SK-N-SH treated with all-trans-retinoic acid at 6 μM for 48 hours (cell line): ENCODE measurements at regions not wholly inside any gene's neighbourhood (a gene's known extent, or its start where the extent isn't known, plus 50 kb on each side); places are given as distances from the start of the nearest gene placed in this dataset.

Experiments used
- ATAC-seq: fragments of 200-7000 bp; cut with Tn5 transposase; 3 replicates; pipeline ENCODE4 v1.9.1; 2020; ENCODE audit warnings: mild to moderate bottlenecking, moderate library complexity
- ARNTL ChIP-seq: fragments of 450-650 bp; formaldehyde crosslinking; IDR thresholded peaks from 2 replicates; pipeline ENCODE4 v1.5.0; 2020; ENCODE audit warnings: low read depth, mild to moderate bottlenecking, moderate library complexity, borderline replicate concordance
- BACH2 ChIP-seq: fragments of 250-450 bp; sonication (Bioruptor Pico); IDR thresholded peaks from 2 replicates; pipeline ENCODE4 v1.9.0; 2021; ENCODE audit warnings: mild to moderate bottlenecking, borderline replicate concordance
- CSDC2 ChIP-seq: fragments of 250-450 bp; sonication (Bioruptor Pico); IDR thresholded peaks from 2 replicates; pipeline ENCODE4 v1.5.0; 2020; ENCODE audit warnings: mild to moderate bottlenecking, moderate library complexity
- ESRRG ChIP-seq: fragments of 250-450 bp; sonication (Bioruptor Pico); IDR thresholded peaks from 2 replicates; pipeline ENCODE4 v1.6.1; 2021; ENCODE audit warnings: mild to moderate bottlenecking
- GLIS3 ChIP-seq: fragments of 250-450 bp; sonication (Bioruptor Pico); IDR thresholded peaks from 2 replicates; pipeline ENCODE4 v1.5.0; 2020; ENCODE audit warnings: mild to moderate bottlenecking, moderate library complexity
- ISL1 ChIP-seq: fragments of 250-450 bp; sonication (Bioruptor Pico); IDR thresholded peaks from 2 replicates; pipeline ENCODE4 v2.1.2; 2022; ENCODE audit warnings: mild to moderate bottlenecking, moderate library complexity
- OSR1 ChIP-seq: fragments of 250-450 bp; sonication (Bioruptor Pico); IDR thresholded peaks from 2 replicates; pipeline ENCODE4 v1.8.0; 2022; ENCODE audit warnings: moderate library complexity, mild to moderate bottlenecking, inconsistent platforms
- PPARA ChIP-seq: fragments of 250-450 bp; sonication (Bioruptor Pico); IDR thresholded peaks from 2 replicates; pipeline ENCODE4 v1.5.0; 2020; ENCODE audit warnings: mild to moderate bottlenecking, borderline replicate concordance
- RARB ChIP-seq: fragments of 250-450 bp; sonication (Bioruptor Pico); IDR thresholded peaks from 2 replicates; pipeline ENCODE4 v1.8.0; 2021; ENCODE audit warnings: mild to moderate bottlenecking, moderate library complexity
- SNAI2 ChIP-seq: fragments of 250-450 bp; sonication (Bioruptor Pico); IDR thresholded peaks from 2 replicates; pipeline ENCODE4 v1.5.0; 2020; ENCODE audit warnings: mild to moderate bottlenecking, moderate library complexity
- TCF4 ChIP-seq: fragments of 250-450 bp; sonication (Bioruptor Pico); IDR thresholded peaks from 2 replicates; pipeline ENCODE4 v1.8.0; 2021; ENCODE audit warnings: mild to moderate bottlenecking, moderate library complexity, borderline replicate concordance
- TOX ChIP-seq: fragments of 250-450 bp; sonication (Bioruptor Pico); IDR thresholded peaks from 2 replicates; pipeline ENCODE4 v1.8.0; 2021; ENCODE audit warnings: mild to moderate bottlenecking, moderate library complexity, borderline replicate concordance
- ZC3H10 ChIP-seq: fragments of 250-450 bp; sonication (Bioruptor Pico); IDR thresholded peaks from 2 replicates; pipeline ENCODE4 v1.5.1; 2021; ENCODE audit warnings: mild to moderate bottlenecking, moderate library complexity
- ZFP3 ChIP-seq: fragments of 250-450 bp; sonication (Bioruptor Pico); IDR thresholded peaks from 2 replicates; pipeline ENCODE4 v1.5.0; 2020; ENCODE audit warnings: mild to moderate bottlenecking, moderate library complexity
- ZFP30 ChIP-seq: fragments of 450-650 bp; formaldehyde crosslinking; IDR thresholded peaks from 2 replicates; pipeline ENCODE4 v1.5.0; 2022; ENCODE audit warnings: mild to moderate bottlenecking, moderate library complexity
- ZNF565 ChIP-seq: fragments of 450-650 bp; formaldehyde crosslinking; conservative IDR thresholded peaks from 2 replicates; pipeline ENCODE4 v1.5.0; 2020; ENCODE audit warnings: low read depth, mild to moderate bottlenecking, moderate library complexity
- ZNF70 ChIP-seq: fragments of 450-650 bp; formaldehyde crosslinking; IDR thresholded peaks from 2 replicates; pipeline ENCODE4 v1.5.0; 2020; ENCODE audit warnings: mild to moderate bottlenecking, moderate library complexity
- ZNF8 ChIP-seq: fragments of 450-650 bp; formaldehyde crosslinking; IDR thresholded peaks from 2 replicates; pipeline ENCODE4 v1.5.0; 2020; ENCODE audit warnings: mild to moderate bottlenecking, moderate library complexity
- TF ChIP-seq, protein P1 (sequence below): fragments of 250-450 bp; sonication (Bioruptor Pico); IDR thresholded peaks from 2 replicates; pipeline ENCODE4 v1.8.0; 2020; ENCODE audit warnings: mild to moderate bottlenecking, moderate library complexity, borderline replicate concordance
- TF ChIP-seq, protein P2 (sequence below): fragments of 250-450 bp; sonication (Bioruptor Pico); IDR thresholded peaks from 2 replicates; pipeline ENCODE4 v1.5.1; 2021; ENCODE audit warnings: mild to moderate bottlenecking, moderate library complexity
- TF ChIP-seq, protein P3 (sequence below): fragments of 250-450 bp; sonication (Bioruptor Pico); IDR thresholded peaks from 2 replicates; pipeline ENCODE4 v1.5.0; 2020; ENCODE audit warnings: mild to moderate bottlenecking, moderate library complexity
- TF ChIP-seq, protein P4 (sequence below): fragments of 250-450 bp; sonication (Bioruptor Pico); IDR thresholded peaks from 2 replicates; pipeline ENCODE4 v1.8.0; 2021; ENCODE audit warnings: low read depth, mild to moderate bottlenecking, moderate library complexity, borderline replicate concordance

DNA sequence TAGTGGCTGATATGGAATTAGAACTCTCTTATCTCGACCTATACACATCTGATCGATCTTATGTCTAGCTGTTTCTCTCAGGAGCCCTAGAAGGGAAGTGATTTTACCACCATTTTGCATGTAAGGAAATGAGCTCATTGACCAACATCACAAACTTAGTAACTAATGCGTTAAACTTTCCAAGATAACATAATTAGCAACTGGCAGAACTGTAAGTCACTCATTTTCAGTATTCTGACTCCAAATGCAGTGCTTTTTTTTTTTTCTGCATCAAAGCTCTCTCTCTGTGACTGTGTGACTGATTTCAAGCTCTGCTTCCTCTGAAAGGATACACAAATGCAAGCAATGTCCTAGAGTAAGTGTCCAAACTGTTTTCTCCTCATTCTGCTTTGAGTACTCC lies 68.1 kb upstream of the FBXL7 start:
- TF ChIP-seq ZNF70 = no peak
- TF ChIP-seq ARNTL (CRISPR knock-in tag) = no peak
- no peak for ATAC-seq

DNA sequence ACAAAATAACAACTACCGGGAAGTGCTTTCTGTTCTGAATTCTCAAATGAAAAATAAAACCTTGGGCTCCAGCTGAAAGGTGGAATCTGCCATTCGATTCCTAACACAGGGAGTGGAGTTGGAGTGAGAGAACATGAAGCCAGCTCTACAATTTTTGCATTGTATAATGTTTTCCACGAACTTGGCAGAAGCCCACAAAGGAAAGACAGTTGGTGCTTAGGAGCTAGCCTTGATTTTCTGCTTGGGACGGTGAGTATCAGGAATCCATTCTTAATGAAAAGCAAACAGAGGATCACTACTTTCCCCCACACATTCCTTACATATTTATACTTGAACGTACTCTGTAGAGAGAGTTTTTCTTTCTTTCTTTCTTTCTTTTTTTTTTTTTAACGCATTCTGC lies 74.2 kb upstream of the FBXL7 start:
- TF ChIP-seq ZFP3 (CRISPR knock-in tag) = no peak
- TF ChIP-seq, protein P1, sequence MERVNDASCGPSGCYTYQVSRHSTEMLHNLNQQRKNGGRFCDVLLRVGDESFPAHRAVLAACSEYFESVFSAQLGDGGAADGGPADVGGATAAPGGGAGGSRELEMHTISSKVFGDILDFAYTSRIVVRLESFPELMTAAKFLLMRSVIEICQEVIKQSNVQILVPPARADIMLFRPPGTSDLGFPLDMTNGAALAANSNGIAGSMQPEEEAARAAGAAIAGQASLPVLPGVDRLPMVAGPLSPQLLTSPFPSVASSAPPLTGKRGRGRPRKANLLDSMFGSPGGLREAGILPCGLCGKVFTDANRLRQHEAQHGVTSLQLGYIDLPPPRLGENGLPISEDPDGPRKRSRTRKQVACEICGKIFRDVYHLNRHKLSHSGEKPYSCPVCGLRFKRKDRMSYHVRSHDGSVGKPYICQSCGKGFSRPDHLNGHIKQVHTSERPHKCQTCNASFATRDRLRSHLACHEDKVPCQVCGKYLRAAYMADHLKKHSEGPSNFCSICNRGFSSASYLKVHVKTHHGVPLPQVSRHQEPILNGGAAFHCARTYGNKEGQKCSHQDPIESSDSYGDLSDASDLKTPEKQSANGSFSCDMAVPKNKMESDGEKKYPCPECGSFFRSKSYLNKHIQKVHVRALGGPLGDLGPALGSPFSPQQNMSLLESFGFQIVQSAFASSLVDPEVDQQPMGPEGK (CRISPR knock-in tag) = no peak
- no peak for TF ChIP-seq SNAI2
- no peak for TF ChIP-seq ZC3H10 (CRISPR knock-in tag)
- TF ChIP-seq ISL1 (CRISPR knock-in tag) = no peak
- no peak for TF ChIP-seq OSR1 (CRISPR knock-in tag)
- TF ChIP-seq RARB (CRISPR knock-in tag) = no peak
- TF ChIP-seq TCF4 = no peak
- no peak for TF ChIP-seq CSDC2
- TF ChIP-seq PPARA (CRISPR knock-in tag) = no peak
- TF ChIP-seq ESRRG (CRISPR knock-in tag) = no peak
- TF ChIP-seq, protein P2, sequence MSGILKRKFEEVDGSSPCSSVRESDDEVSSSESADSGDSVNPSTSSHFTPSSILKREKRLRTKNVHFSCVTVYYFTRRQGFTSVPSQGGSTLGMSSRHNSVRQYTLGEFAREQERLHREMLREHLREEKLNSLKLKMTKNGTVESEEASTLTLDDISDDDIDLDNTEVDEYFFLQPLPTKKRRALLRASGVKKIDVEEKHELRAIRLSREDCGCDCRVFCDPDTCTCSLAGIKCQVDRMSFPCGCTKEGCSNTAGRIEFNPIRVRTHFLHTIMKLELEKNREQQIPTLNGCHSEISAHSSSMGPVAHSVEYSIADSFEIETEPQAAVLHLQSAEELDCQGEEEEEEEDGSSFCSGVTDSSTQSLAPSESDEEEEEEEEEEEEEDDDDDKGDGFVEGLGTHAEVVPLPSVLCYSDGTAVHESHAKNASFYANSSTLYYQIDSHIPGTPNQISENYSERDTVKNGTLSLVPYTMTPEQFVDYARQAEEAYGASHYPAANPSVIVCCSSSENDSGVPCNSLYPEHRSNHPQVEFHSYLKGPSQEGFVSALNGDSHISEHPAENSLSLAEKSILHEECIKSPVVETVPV (CRISPR knock-in tag) = no peak
- no peak for TF ChIP-seq ZFP30 (CRISPR knock-in tag)
- no peak for TF ChIP-seq BACH2 (CRISPR knock-in tag)
- TF ChIP-seq ZNF8 (CRISPR knock-in tag) = no peak
- no peak for TF ChIP-seq ZNF565
- ATAC-seq = no peak

DNA sequence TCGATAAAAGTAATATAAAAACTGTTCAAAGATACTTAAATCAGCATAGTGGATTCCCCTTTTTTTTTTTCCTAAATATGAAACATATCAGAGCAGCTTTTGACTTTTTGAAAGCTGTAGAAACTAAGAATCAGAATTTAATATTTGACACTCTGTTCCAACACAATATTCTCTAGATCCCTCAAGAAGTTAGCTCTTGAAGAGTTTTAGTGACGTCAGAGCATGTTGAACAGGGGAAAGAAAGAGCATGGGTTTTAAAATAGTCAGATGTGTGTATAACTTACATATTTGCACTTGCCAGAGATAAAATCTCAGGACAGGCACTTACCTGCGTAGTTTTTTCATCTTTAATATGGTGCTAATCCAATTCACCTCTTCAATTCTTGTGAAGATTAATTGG lies 75.2 kb upstream of the FBXL7 start:
- no peak for ATAC-seq
- TF ChIP-seq TOX (CRISPR knock-in tag) (no peak), BACH2 (CRISPR knock-in tag) (no peak), ZNF8 (CRISPR knock-in tag) (no peak)
- TF ChIP-seq, protein P1 (CRISPR knock-in tag) = no peak

DNA sequence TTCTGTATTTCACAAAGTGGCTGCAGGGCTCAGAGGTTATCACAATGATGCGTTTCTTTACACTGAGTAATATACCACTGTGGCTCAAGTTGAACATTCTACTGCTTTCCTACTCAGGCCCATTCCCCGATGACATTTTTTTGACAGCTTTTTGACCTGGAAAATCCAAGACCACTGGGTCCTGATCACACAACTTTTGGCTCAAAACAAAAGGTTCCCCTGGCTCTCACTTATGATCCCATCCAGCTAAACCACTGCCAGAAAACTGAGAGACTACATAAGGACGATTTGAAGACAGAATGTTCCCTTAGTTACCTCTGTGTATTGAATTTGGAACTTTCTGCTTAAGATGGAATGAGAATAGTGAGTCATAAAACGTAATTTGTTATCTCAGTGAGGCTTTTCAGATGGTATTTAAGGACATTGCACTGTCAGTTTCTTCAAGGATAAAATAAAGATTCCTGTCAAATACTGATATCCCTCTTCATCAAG lies 78.0 kb upstream of the FBXL7 start:
- ATAC-seq = no peak
- TF ChIP-seq ISL1 (CRISPR knock-in tag) (peak; percentile 82), PPARA (CRISPR knock-in tag) (no peak), CSDC2 (no peak)
- TF ChIP-seq, all 23 proteins: peak for 1

DNA sequence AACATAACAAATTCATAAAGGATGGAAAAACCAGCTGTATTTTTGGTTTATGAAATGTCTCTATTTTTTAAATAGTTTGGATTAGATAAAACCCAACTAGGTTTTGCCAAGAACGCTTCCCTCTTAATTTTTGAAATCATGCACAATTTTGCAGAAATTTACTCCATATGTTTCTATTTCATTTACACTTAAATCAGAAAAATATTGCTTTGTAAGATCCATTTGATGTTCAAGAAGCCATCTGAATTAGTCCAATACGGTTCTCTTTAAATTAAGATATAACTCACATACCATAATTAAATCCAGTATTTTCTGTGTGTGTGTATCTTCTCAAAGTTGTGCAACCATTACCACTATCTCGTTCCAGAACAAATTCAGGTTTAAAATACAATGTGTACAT lies 78.6 kb upstream of the FBXL7 start:
- ATAC-seq = no peak
- TF ChIP-seq, protein P3, sequence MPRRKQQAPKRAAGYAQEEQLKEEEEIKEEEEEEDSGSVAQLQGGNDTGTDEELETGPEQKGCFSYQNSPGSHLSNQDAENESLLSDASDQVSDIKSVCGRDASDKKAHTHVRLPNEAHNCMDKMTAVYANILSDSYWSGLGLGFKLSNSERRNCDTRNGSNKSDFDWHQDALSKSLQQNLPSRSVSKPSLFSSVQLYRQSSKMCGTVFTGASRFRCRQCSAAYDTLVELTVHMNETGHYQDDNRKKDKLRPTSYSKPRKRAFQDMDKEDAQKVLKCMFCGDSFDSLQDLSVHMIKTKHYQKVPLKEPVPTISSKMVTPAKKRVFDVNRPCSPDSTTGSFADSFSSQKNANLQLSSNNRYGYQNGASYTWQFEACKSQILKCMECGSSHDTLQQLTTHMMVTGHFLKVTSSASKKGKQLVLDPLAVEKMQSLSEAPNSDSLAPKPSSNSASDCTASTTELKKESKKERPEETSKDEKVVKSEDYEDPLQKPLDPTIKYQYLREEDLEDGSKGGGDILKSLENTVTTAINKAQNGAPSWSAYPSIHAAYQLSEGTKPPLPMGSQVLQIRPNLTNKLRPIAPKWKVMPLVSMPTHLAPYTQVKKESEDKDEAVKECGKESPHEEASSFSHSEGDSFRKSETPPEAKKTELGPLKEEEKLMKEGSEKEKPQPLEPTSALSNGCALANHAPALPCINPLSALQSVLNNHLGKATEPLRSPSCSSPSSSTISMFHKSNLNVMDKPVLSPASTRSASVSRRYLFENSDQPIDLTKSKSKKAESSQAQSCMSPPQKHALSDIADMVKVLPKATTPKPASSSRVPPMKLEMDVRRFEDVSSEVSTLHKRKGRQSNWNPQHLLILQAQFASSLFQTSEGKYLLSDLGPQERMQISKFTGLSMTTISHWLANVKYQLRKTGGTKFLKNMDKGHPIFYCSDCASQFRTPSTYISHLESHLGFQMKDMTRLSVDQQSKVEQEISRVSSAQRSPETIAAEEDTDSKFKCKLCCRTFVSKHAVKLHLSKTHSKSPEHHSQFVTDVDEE (CRISPR knock-in tag) = no peak
- TF ChIP-seq, protein P4, sequence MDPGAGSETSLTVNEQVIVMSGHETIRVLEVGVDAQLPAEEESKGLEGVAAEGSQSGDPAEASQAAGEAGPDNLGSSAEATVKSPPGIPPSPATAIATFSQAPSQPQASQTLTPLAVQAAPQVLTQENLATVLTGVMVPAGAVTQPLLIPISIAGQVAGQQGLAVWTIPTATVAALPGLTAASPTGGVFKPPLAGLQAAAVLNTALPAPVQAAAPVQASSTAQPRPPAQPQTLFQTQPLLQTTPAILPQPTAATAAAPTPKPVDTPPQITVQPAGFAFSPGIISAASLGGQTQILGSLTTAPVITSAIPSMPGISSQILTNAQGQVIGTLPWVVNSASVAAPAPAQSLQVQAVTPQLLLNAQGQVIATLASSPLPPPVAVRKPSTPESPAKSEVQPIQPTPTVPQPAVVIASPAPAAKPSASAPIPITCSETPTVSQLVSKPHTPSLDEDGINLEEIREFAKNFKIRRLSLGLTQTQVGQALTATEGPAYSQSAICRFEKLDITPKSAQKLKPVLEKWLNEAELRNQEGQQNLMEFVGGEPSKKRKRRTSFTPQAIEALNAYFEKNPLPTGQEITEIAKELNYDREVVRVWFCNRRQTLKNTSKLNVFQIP (CRISPR knock-in tag) = no peak
- TF ChIP-seq ISL1 (CRISPR knock-in tag) (no peak), PPARA (CRISPR knock-in tag) (no peak), ZFP3 (CRISPR knock-in tag) (no peak), ZFP30 (CRISPR knock-in tag) (no peak), GLIS3 (CRISPR knock-in tag) (no peak), RARB (CRISPR knock-in tag) (no peak), ESRRG (CRISPR knock-in tag) (no peak), ZNF565 (no peak), OSR1 (CRISPR knock-in tag) (no peak), ZC3H10 (CRISPR knock-in tag) (no peak), SNAI2 (no peak)
- TF ChIP-seq, protein P2 (CRISPR knock-in tag) = no peak
